ENCODE measurements at regions not wholly inside any gene's neighbourhood (a gene's known extent, or its start where the extent isn't known, plus 50 kb on each side); places are given as distances from the start of the nearest gene placed in this dataset.

DNA sequence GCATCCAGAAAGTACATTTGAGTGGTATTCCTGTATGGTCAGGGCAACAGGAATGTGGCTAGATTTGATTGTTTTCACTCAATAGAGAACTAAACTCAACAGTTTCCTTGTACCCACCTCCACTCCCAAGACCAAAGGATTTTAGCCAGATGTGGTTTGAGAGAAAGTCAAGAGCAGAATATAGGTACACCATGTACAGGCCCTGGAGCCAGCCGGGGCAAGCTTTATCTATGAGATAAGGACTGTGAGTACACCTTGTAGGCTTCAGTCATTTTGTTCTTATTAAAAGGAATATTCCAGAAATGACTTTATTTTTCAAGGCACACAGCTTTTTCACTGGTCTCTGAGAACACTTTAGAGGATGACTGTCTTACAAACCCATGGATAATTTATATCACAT lies 192.4 kb upstream of the JUN start:
- DNase-seq = no peak

DNA sequence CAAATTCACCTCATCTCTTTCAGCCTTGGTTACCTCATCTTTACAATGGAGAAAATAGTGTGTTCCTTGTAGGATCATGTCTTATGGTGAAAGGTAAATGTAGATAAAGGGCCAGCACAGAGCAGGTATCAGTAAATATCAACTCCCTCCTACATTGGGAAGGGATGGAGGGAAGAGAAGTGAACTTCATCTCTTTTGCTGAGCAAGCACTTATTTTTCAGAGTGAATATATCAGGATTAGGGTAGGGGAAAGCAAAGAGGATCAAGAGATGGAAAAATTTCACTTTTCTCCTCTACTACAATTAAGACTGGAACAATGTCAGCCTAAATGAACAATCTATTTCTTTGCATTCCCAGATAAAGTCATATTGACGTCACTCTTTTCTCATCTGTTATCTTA lies 193.8 kb upstream of the JUN start:
- no peak for DNase-seq

DNA sequence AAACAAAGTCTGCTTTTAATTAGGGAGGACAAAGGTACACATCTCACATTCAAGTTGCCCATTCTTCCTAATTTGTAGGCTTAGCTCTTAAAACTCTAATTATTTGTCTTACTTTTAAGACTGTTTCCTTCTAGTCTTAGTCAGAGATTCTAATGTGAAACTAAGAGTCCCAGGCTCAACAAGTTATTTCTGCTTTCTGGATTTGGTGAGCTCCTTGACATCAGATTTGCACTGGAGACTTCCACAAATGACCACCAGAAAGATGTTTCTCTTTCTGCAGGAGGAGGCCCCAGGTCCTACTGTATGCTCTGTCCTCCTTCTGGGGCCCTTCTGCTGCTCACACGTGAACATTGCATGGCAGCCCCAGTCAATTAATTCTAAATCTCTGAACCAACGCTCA lies 194.2 kb upstream of the JUN start:
- no peak for DNase-seq

DNA sequence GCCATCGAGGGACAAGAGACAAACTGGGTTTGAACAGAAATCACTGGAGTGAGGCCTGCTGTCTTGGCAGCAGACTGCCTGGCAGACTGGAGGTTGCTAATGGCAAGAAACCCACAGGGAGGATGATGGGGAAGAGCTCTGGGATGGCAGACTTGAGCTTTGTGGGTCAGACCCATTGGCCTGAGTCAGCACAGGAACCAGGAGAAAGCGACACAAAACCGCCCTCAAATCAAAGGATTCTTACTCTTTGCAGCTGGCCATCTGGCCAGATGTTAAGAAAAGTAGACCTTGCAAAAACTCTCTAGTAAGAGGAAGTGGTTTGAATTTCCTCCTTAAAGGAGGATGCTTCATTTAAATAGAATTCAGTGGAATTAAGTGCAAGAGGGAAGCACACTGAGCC lies 195.2 kb upstream of the JUN start:
- no peak for DNase-seq

DNA sequence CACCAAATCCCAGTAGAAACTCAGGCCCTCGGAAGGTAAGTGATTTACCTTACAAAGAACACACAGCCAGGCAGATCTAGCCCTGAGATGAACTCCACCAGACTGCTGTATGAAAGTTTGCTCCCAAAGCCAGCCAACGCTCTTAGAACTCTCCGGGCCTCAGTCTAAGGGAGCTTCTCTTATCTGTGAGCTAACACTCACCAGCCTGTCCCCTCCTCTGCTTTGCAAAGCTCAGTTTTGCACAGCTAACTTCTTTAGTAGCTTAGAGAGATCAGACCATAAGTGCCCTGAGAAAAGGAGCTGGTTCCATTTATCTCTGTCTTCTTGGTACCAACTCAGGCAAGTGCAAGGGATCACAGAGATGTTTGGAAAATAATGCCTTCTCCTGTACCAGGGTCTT lies 195.8 kb upstream of the JUN start:
- no peak for DNase-seq

DNA sequence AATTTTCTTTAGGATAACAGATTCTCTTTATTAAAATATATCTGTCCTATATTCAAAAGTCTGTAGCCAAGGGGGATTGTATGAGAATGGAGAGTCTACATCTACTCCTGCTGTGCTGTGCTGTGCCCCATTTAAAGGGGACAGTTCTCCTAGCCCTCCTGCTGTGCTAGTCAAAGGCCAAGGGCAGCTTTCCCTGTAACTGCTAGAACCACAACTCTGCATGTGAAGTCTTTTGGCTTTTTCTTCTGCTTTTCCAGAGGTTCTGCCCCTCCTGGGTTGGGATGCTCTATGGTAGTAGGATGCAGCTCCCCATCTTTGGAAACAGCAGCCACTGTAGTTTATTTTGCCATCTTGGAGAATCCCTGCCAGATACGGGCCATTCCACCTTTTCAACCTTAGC lies 197.5 kb upstream of the JUN start:
- no peak for DNase-seq

DNA sequence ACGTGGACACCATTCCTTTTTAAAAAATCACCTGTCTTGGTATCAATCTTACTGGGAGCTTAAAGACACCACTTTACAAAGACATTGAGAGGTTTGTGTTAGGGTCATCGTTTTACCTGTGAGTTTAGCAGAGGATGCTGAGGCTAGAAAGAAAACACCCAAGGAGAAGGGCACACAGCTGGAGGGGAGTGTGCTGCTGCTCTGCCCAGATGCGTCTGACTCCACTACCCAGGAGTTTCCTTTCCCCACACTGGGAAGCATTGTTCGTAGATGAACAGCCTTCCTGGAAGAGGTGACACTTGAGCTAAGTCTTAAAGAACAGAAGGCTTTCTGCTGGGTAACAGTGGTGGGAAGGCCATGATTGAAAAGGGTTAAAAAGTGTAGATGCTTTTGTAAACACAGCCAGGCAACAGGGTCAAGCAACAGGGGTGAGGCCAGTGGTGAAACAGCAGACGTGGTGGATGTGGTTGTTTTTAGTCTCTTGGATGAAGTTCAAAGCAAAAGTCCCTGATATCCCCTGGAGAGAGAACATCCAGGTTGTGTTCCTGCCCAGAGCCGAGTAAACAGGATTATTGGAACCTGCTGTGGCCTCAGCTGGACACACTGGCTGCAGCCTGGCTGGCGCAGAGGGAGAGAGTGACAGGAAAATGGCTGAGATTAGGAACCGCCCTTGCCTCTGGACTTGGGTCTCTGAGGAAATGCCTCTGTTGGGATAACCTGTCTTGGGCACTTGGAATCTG lies 198.6 kb upstream of the JUN start:
- no peak for DNase-seq

DNA sequence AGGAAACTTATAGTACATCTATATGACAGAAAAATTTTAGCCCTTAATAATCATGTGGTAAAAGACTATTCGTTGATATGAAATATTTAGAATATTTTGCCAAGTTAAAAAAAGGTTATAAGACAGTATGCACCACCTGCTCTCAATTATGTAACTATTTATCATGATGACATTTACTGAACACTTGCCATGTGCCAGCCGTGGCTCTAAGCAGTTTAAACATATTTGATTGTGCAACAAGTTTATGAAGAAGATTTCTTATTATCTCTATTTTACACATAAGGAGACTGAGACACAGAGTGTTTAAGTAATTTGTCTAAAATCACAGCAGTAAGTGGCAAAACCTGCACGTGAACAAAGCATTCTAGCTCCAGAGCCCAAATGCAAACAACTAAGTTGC lies 199.3 kb upstream of the JUN start:
- DNase-seq = no peak

DNA sequence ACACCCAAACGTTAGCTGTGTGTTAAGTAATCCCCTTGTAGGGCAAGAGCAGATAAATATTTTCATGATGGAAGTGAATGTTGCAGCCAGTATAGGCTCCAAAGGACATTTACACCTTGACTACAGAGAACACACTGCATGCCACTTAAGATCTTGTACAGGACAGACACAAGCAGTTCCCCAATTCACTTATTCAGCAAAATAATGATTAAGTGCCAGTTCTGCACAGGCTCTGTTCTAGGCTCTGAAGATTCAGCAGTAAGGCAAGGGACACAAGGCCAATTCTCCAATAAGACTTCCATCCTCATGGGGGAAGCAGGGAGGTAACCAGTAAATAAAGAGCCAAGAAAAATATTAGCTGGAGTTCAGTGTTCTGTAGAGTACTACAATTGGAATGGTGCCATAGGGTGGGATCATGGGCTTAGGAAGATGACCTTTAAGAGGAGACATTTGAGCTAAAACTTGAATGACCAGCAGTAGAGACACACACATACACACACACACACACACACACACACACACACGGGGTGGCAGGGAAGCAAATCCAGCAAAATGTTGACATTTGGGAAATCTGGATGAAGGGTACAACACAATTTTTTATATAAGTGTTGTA lies 199.9 kb upstream of the JUN start:
- DNase-seq = no peak

DNA sequence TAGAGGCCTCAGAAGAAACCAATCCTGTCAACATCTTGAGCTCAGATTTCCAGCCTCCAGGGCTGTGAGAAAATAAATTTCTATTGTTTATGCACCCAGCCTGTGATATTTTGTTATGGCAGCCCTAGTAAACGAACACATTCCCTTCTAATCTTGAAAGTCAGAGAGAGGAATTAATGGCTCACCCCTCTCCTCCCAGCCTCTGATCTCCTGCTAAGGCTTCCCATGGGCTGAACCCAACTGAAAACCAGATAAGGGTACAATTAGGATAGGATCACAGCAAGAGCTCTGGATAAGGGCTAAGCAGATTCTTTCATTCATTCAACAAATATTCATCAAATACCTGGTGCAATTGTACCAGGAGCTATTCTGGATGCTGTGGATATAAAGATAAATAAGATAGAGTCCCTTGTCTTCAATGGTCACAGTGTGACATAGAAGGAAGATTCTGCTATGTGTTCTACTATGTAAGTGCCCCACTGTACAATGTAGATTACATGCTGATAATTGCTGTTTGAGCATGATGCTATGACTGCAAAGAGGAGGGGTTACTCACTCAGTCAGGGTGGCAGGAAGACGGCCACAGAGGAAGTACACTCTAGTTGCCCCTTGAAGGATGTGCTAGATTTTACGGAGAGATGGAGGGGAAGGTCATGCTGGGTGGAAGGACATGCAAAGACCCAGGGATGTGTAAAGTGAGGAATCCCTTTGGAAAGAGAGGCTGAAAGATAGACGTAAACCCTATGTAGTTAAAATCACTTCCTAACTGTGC lies 203.3 kb upstream of the JUN start:
- DNase-seq = no peak

DNA sequence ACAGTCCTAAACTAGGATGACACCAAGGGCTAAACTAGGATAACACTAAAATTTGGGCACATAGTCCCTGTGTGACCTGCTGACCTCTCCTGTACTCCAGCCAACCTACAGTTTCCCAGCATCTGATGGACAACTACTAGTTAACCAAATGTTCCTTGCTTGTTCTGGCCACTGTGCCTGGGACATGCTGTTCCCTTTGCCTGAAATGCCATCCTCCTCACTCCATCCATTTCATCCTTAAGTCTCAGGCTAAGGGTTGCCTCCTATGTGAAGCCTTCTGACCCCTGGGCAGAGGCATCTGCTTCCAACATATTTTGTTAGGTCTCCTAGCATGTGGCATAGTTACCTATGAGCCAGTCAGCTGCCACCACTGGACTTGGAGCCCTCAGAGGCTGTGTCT lies 204.9 kb upstream of the JUN start:
- DNase-seq = no peak

DNA sequence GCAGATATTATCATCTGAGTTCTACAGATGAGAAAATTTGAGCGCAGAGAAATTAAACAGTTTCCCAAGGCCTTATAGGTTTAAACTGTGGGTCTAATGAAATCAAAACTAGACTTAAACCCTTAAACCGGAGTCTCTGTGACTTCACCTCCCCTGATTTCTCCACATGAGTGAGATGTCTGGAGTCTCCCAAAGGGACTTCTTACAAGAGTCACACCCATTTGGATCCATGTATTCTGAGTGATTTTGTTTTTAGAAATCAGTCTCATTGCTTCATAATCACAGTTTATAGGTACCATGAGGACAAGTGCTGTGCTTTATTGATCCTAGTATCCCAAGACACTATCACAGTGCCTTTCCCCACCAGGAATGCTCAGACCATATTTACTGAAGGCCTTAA lies 206.0 kb upstream of the JUN start:
- DNase-seq = no peak

DNA sequence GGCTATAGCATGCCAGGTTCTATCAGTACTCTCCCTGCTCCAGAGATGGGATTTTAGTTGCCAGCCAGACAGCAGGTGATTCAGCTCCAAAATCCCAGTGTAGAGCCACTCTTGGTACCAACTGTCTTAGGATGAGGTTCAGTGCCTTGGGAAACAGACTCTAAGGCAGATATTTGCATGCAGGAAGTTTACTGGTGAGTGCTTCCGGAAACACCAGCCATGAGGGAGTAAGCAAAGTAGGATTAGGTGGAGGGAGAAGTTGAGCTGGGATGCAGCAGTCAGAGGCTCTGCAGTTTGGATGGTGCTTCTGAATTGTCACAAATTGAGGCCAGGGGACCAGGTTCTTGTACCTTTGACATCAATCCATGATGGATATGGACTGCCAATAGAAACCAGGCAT lies 207.5 kb upstream of the JUN start:
- no peak for DNase-seq

DNA sequence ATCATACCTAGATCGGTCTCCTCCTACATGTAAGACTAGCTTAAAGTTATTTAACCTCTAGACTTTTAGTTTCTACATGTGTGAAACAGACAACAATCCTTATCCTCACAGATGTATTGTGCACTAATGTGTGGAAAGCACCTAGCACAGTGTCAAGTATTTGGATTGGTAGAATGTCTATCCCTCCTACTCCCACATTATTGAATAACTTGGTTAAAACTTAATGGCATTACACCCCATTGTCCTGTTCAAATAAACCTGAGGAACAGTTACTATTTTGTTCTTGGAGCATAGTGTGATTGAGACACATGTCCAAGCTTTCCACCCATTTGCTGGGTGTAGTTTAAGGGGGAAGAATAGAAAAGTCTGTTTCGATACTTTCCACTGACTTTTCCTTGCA lies 208.8 kb upstream of the JUN start:
- no peak for DNase-seq

DNA sequence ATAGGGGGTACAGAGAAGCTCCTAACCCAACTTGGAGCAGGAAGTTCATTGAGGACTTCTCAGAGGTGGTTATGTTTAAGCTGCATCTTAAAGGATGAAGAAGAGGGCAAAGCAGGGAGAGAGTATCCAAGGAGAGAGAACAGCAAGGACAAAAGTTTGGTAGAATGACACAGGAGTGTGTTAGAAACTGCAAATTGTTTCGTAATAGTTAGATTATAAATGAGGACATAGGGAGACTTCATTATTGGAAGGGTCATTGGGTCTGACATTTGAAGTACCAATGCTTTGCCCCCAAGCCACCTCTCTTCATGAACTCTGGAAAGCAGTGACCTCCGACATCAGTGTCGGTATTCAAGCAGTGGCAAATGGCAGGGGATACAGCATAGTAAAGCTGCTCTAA lies 209.6 kb upstream of the JUN start:
- no peak for DNase-seq

DNA sequence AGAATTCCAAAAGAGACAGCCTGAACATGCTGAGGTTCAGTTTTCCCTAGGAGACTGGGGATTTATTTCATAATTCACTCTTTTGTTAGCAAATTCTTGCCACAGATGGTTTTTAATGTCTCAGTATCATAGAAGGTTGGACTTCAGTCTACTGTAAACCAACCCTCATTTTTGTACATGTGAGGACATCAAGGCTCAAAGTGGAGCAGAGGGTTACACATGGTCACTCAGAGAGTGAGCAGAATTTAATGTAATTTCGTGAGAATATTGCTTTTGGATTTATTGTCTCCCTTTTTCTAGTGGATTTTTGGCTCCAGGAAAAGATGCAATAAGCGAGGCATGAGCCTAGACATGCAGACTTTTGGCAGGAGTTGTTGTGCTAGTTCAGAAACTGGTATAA lies 210.8 kb upstream of the JUN start:
- DNase-seq = no peak

DNA sequence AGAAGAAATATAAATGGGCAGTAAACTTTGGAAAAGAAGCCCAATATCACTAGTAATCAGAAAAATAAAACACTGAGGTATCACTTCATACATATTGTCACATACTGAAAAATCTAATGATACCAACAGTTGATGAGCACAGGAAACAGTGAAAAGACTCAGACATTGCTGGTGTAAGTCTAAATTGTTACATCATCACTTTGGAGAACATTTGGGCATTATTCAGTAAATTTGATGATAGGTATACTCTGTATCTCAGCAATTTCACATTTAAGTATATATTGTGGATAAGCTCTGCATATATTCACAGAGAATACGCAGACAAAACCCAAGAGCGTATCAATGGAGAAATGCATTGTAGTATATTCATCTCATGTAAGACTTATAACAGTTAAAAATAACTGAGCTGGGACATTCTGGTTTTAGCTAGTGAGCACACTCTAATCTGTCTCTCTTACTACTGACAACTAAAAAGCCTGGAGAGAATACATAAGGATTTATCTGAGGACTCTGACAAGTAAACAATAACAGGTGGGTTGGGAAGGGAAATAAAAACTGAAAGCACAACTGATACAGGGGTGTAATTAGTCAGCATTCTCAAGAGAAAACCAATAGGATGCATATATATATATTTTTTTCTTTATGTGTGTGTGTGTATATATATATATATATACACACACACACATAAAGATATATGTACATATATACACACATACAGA lies 212.7 kb upstream of the JUN start:
- DNase-seq = no peak

DNA sequence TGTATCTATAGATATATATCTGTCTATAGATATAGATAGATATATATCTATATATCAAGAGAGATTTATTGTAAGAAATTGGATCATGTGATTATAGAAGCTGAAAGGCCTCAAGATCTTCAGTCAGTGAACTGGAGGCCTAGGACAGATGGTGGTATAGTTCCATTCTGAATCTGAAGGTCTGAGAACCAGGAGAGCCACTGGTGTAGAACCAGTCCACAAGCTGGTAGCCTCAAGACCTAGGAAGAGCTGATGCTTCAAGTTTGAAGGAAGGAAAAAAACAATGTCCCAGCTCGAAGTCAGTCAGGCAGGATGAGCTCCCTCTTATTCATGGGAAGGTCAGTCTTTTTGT lies 213.2 kb upstream of the JUN start:
- no peak for DNase-seq

DNA sequence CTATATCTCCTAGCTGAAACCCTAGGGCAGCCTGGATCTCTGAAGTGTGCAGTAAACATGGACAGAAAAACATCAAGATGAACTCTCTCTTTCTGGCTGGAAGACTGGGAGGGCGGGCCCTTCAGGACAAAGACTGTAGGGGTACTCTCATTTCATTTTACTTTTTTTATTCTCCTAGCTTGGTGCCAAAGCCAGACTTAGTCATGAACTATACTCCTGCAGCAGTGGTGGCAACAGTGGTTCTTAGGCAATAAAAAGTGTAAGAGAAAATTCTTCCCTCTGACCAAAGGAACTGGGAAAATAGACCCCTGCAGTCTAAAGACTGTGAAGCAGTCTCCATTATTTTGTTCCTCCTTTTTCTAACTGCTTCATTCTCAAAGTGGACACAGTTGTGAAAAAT lies 213.8 kb upstream of the JUN start:
- no peak for DNase-seq

DNA sequence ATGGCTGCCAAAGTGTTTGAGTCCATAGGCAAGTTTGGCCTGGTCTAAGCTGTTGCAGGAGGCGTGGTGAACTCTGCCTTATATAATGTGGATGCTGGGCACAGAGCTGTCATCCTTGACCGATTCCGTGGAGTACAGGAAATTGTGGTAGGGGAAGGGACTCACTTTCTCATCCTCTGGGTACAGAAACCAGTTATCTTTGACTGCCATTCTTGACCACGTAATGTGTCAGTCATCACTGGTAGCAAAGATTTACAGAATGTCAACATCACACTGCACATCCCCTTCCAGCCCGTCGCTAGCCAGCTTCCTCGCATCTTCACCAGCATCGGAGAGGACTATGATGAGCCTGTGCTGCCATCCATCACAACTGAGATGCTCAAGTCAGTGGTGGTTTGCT lies 215.8 kb upstream of the JUN start:
- no peak for DNase-seq

DNA sequence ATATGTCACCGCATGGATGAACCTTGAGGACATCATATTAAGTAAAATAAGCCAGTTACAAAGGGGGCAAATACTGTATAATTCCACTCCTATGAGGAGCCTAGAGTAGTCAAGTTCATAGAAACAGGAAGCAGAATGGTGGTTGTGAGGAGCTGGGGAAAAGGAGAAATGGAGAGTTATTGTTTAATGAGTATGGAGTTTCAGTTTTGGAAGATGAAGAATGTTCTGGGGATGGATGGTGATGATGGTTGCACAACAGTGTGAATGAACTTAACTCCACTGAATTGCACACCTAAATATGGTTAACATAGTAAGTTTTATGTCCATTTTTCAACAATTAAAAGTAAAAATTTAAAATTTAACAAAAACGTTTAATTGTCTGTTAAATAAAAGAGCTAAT lies 220.9 kb upstream of the JUN start:
- no peak for DNase-seq

DNA sequence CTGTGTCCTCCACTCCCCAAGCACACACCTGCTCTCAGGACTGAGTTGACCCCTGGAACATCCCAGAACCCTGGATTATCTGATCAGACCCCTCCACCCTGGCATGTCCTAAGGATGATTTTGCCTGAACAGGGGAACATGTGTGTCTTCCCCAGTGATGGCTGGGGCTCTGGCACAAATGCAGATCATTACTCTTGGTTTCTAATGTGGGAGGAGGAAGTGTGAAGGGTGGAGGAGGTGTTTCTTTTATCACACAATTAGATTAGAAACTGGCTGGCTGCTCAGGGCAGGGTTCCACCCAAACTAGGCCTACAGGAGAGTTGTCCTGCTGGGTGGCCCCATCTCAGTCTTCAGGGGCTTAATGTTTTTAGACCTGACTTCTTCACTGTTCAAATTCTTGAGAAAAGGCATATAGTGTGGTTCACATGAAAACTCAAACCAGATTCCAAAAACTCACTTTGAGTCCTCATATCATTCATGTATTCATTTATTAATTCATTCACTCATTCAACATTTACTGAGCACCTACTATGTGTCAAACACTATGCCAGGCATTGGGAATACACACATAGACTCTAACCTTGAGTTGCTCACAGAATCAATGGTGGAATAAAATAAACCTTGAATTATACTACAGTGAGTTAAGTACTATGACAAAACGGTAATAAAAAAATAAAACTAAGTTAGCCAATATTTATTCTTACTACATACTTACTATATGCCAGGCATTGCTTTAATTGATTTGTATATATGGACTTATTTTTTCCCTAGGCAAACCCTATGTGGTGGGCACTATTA lies 221.8 kb upstream of the JUN start:
- DNase-seq = no peak

DNA sequence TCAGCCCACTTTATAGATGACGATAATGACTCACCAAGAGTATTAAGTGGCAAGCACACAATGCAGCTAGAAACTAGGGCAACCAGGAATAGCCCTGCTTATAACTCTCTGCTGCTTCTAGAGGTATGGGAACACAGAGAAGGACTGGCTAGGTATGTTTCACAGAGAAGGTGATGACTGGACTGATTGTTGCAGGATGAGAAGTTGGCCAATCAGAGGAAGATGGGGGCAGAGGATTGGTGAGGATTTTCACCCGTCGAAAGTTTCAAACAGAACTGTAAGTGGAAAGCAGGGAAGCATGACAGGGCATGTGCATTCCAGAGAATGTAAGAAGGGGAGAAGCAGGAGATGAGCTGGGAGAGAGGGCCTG lies 222.4 kb upstream of the JUN start:
- DNase-seq = no peak
